ENCODE measurements at regions not wholly inside any gene's neighbourhood (a gene's known extent, or its start where the extent isn't known, plus 50 kb on each side); places are given as distances from the start of the nearest gene placed in this dataset.

DNA sequence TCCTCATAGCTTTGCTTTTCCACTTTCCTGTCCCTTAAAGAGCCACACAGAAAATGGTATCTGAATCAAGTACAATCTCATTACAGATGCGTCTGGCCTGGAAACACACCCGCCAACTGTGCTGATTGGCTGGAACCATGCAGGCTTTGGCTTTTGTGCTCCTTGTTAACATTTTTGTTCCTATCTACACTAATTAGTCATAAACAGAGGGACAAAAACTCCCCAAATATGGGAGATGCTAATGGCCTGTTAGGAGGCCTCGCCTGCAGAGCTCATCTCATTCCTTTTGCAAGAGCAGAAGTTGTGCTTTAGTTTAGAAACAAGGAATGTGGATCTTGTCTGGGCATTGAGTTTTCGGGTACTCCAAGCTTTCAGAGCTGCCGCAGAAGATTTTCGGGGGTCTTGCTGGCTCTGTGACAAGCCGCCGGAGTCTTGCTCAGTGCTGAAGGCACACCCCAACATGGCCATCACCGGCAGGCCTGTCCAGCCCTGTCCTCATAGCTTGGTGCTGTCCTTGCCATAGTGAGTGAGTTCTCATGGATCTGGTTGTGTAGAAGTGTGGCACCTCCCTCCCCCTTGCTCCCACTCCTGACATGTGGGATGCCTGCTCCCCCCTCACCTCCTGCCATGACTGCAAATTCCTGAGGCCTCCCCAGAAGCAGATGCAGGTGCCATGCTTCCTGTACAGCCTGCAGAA, 69.8 kb downstream of the METRNL start:
- Histone ChIP-seq H3K4me1 (ENCODE audit: control insufficient read depth, extremely low read depth, insufficient read depth, low read length) (no peaks in the 10 kb centered on the region), H3K4me2 (ENCODE audit: insufficient read depth, low read length) (no peak overlapping the region), H2AFZ (ENCODE audit: low read depth, low read length) (no peak overlapping the region), H3K4me3 (replicated peaks in 1 of 3; ENCODE audit: insufficient read depth in 1 of 3, low read depth in 1 of 3, low read length in 3 of 3) (no peak overlapping the region), H3K9me1 (replicated peaks; ENCODE audit: control insufficient read depth, extremely low read depth, insufficient read depth, low read length) (no peaks in the 10 kb centered on the region), H3K36me3 (ENCODE audit: control insufficient read depth in 2 of 2, extremely low read depth in 1 of 2, insufficient read depth in 2 of 2, low read length in 2 of 2) (no peaks in the 10 kb centered on the region), H3K9ac (replicated peaks; ENCODE audit: extremely low read depth, insufficient read depth, low read length) (no peak overlapping the region), H3K27ac (ENCODE audit: insufficient read depth, low read depth, low read length) (no peak overlapping the region), H3K79me2 (ENCODE audit: control insufficient read depth, insufficient read depth, low read length) (no peaks in the 10 kb centered on the region), H3K27me3 (ENCODE audit: control insufficient read depth in 2 of 2, insufficient read depth in 2 of 2, low read length in 2 of 2) (peaks cover 16 to 27% of the 10 kb centered on the region in 2 experiments), H3K9me3 (replicated peaks; ENCODE audit: control insufficient read depth, insufficient read depth, low read length) (no peaks in the 10 kb centered on the region), H4K20me1 (replicated peaks; ENCODE audit: control insufficient read depth, extremely low read depth, insufficient read depth, low read length) (no peaks in the 10 kb centered on the region)
- no peak for FAIRE-seq
- intact Hi-C loops (cut with micrococcal nuclease) = no loop called here
- BruUV-seq (replicated peaks) = no TSS peak
- dilution Hi-C loops (cut with MboI; ENCODE audit: extremely low pct_ligation_motif_present, low sequenced_read_pairs) = no loop called here
- no peak for DNase-seq (ENCODE audit: low read depth, low spot score)
- TF ChIP-seq JUN (IDR thresholded peaks at IDR 0.05; ENCODE audit: borderline replicate concordance, insufficient read depth, insufficient read length, low read depth) (no peak), POLR2AphosphoS5 (IDR thresholded peaks at IDR 0.05; ENCODE audit: insufficient read depth, low read depth, low read length) (no peak), MYC (IDR thresholded peaks at IDR 0.05; ENCODE audit: low read depth, low read length) (no peak), FOS (IDR thresholded peaks at IDR 0.05; ENCODE audit: borderline replicate concordance, insufficient read depth, low read length) (no peak), EZH2 (IDR thresholded peaks at IDR 0.05; ENCODE audit: borderline replicate concordance, low read depth, low read length, severe bottlenecking) (no peak)
- TF ChIP-seq, protein P1, sequence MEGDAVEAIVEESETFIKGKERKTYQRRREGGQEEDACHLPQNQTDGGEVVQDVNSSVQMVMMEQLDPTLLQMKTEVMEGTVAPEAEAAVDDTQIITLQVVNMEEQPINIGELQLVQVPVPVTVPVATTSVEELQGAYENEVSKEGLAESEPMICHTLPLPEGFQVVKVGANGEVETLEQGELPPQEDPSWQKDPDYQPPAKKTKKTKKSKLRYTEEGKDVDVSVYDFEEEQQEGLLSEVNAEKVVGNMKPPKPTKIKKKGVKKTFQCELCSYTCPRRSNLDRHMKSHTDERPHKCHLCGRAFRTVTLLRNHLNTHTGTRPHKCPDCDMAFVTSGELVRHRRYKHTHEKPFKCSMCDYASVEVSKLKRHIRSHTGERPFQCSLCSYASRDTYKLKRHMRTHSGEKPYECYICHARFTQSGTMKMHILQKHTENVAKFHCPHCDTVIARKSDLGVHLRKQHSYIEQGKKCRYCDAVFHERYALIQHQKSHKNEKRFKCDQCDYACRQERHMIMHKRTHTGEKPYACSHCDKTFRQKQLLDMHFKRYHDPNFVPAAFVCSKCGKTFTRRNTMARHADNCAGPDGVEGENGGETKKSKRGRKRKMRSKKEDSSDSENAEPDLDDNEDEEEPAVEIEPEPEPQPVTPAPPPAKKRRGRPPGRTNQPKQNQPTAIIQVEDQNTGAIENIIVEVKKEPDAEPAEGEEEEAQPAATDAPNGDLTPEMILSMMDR (IDR thresholded peaks at IDR 0.05; ENCODE audit: extremely low read depth in 1 of 2, insufficient read depth in 1 of 2, low read depth in 1 of 2, low read length in 2 of 2) = no peak
- ChIA-PET POLR2A (no interaction called here), CTCF (no interaction called here)
